ENCODE measurements at regions not wholly inside any gene's neighbourhood (a gene's known extent, or its start where the extent isn't known, plus 50 kb on each side); places are given as distances from the start of the nearest gene placed in this dataset.

DNA sequence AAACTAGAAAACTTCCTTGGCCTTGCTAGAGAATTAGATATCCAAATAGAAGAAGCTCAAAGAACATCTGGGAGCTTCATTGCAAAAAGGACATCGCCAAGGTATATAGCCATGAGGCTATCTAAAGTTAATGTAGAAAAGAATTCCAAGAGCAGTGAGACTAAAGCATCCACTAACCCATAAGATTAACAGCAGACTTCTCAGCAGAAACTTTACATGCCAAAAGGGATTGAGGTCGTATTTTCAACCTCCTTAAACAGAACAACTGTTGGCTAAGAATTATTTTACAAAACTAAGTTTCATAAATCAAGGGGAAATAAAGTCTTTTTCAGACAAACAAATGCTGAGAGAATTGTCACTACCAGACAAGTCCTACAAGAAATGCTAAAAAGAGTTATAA, 149.1 kb upstream of the COL21A1 start:
- Histone ChIP-seq H3K36me3 (ENCODE audit: control insufficient read depth in 1 of 2, insufficient read depth in 2 of 2, low read length in 2 of 2) (no peaks in the 10 kb centered on the region), H2AK5ac (ENCODE audit: low read length) (no peak overlapping the region)
- no CpG with 5 or more reads among the region's 2 CpGs for WGBS (ENCODE audit: extremely low coverage, insufficient coverage, insufficient read length)

DNA sequence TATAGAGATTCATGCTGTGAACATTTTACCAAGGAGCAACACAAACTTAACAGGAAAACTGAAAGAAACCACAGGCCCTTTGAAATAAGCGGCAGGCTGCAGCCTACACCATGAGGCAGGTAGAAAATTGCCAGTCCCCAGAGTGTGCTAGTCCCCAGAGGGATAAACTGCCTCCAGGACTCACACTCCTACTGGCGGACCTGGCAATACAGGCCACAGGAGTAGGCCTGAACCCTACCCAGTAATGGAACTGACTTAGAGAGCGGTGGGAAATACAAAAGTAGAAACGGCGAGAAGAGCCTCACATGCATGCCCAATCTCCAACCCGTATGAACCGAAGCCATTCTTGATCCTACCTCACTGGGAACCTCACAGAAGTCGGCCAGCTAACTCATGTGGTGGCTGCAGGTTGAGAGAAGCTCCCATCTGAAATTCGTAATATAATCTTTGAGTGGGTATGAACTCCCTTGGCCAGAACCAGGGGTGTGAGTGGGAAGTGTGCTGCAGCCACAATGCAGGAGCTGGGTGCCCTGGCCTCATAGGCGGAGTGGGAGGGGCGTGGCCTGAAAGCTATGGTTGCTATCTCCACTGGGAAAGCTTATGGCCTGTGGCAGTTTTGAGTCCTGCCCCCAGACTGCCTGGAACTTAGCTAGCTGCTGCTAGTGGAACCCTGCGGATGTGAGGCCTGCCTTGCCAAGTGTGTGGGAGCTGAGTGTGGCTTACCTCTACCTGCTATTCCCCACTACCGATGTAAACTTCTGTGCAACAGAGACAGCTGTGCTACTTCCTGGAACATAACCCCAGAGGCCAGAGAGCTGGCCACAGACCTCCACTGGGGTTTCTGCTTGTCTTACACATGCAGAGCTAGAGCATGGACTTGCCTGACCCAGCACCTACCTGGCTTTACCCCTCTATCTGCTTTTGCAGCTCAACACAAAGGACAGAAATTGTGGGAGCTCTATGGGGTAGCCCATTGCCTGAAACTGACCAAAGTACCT, 146.5 kb upstream of the COL21A1 start:
- Histone ChIP-seq H3K79me2 (ENCODE audit: control insufficient read depth, insufficient read depth, low read length, poor library complexity) (no peaks in the 10 kb centered on the region), H3K9ac (ENCODE audit: low read length) (no peak overlapping the region), H2AK5ac (ENCODE audit: low read length) (no peak overlapping the region), H4K91ac (ENCODE audit: low read depth, low read length) (no peak overlapping the region), H2BK12ac (ENCODE audit: low read length) (no peak overlapping the region), H3K9me3 (ENCODE audit: insufficient read depth, low read depth, low read length) (peaks cover 1% of the 10 kb centered on the region), H3K14ac (ENCODE audit: low read length) (no peak overlapping the region), H3K4me3 (ENCODE audit: low read depth, low read length) (no peak overlapping the region), H2BK120ac (ENCODE audit: insufficient read depth, low read length, poor library complexity) (no peak overlapping the region), H3K27me3 (ENCODE audit: insufficient read depth, low read length) (no peaks in the 10 kb centered on the region), H2BK5ac (ENCODE audit: low read depth, low read length, poor library complexity) (no peak overlapping the region), H3K4ac (ENCODE audit: low read depth, low read length) (no peak overlapping the region), H3K4me2 (ENCODE audit: low read length) (no peak overlapping the region), H4K12ac (ENCODE audit: low read depth, low read length) (no peak overlapping the region), H3K36me3 (ENCODE audit: control insufficient read depth in 1 of 2, insufficient read depth in 2 of 2, low read length in 2 of 2) (no peaks in the 10 kb centered on the region), H3K27ac (ENCODE audit: low read depth, low read length) (no peak overlapping the region), H3K23ac (ENCODE audit: low read length) (no peak overlapping the region), H4K8ac (ENCODE audit: low read depth, low read length) (no peak overlapping the region), H2AFZ (ENCODE audit: insufficient read depth, low read length, poor library complexity) (no peak overlapping the region), H3K18ac (ENCODE audit: low read length) (no peak overlapping the region), H3K79me1 (ENCODE audit: low read length) (no peaks in the 10 kb centered on the region), H3K4me1 (ENCODE audit: control insufficient read depth in 1 of 2, insufficient read depth in 2 of 2, low read length in 2 of 2) (peaks cover 0 to 2% of the 10 kb centered on the region in 2 experiments)
- peak; percentile 51 to 64 for DNase-seq
- WGBS (ENCODE audit: extremely low coverage, insufficient coverage, insufficient read length), result no CpG with 5 or more reads among the region's 13 CpGs

More for the DNA sequence above, 149.1 kb upstream of the COL21A1 start:
- Histone ChIP-seq H3K23ac (ENCODE audit: low read length) (no peak overlapping the region), H3K27ac (ENCODE audit: low read depth, low read length) (no peak overlapping the region), H3K79me2 (ENCODE audit: control insufficient read depth, insufficient read depth, low read length, poor library complexity) (no peaks in the 10 kb centered on the region), H2BK120ac (ENCODE audit: insufficient read depth, low read length, poor library complexity) (no peak overlapping the region), H3K4me3 (ENCODE audit: low read depth, low read length) (no peak overlapping the region), H2BK12ac (ENCODE audit: low read length) (no peak overlapping the region), H4K91ac (ENCODE audit: low read depth, low read length) (no peak overlapping the region), H3K27me3 (ENCODE audit: insufficient read depth, low read length) (no peaks in the 10 kb centered on the region), H3K79me1 (ENCODE audit: low read length) (no peaks in the 10 kb centered on the region), H3K9me3 (ENCODE audit: insufficient read depth, low read depth, low read length) (peaks cover 1% of the 10 kb centered on the region), H3K4ac (ENCODE audit: low read depth, low read length) (no peak overlapping the region), H3K4me1 (ENCODE audit: control insufficient read depth in 1 of 2, insufficient read depth in 2 of 2, low read length in 2 of 2) (peaks cover 0 to 9% of the 10 kb centered on the region in 2 experiments), H3K4me2 (ENCODE audit: low read length) (no peak overlapping the region), H4K12ac (ENCODE audit: low read depth, low read length) (no peak overlapping the region), H3K9ac (ENCODE audit: low read length) (no peak overlapping the region), H3K14ac (ENCODE audit: low read length) (no peak overlapping the region), H2BK5ac (ENCODE audit: low read depth, low read length, poor library complexity) (no peak overlapping the region), H2AFZ (ENCODE audit: insufficient read depth, low read length, poor library complexity) (no peak overlapping the region), H3K18ac (ENCODE audit: low read length) (no peak overlapping the region), H4K8ac (ENCODE audit: low read depth, low read length) (no peak overlapping the region)
- DNase-seq, result no peak

DNA sequence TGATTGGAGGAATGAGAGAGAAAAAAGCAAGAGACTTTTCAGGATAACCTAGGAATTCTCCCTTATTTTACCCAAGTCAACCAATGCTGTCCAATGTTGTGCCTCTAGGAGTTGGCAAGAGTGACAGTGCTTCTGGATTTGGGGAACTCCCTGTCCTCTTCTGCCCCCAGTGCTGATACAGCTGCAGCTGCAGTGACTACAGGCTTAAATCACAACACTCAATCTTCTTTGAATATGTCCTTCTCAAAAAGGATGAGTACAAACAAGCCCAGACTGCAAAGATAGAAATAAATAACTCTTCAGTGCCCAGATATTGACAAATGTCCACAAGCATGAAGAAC, 141.0 kb upstream of the COL21A1 start:
- peak overlapping the region; percentile 55 for H2BK120ac ChIP-seq (ENCODE audit: insufficient read depth, low read length, poor library complexity)
- no peak overlapping the region for H3K23ac ChIP-seq (ENCODE audit: low read length)
- no peaks in the 10 kb centered on the region for H3K9me3 ChIP-seq (ENCODE audit: insufficient read depth, low read depth, low read length)
- peak overlapping the region; percentile 53 for H4K8ac ChIP-seq (ENCODE audit: low read depth, low read length)
- peaks cover 13% of the 10 kb centered on the region for H3K79me1 ChIP-seq (ENCODE audit: low read length)
- H3K4me3 ChIP-seq (ENCODE audit: low read depth, low read length), result no peak overlapping the region
- no peak overlapping the region for H3K18ac ChIP-seq (ENCODE audit: low read length)
- H2AK5ac ChIP-seq (ENCODE audit: low read length), result no peak overlapping the region
- no peak overlapping the region for H3K4ac ChIP-seq (ENCODE audit: low read depth, low read length)
- no peak overlapping the region for H2BK12ac ChIP-seq (ENCODE audit: low read length)
- peak overlapping the region; percentile 81 for H4K91ac ChIP-seq (ENCODE audit: low read depth, low read length)
- peaks cover 2% of the 10 kb centered on the region for H3K79me2 ChIP-seq (ENCODE audit: control insufficient read depth, insufficient read depth, low read length, poor library complexity)
- no peak overlapping the region for H3K9ac ChIP-seq (ENCODE audit: low read length)
- H3K4me2 ChIP-seq (ENCODE audit: low read length), result no peak overlapping the region
- H2AFZ ChIP-seq (ENCODE audit: insufficient read depth, low read length, poor library complexity), result no peak overlapping the region
- no peak overlapping the region for H4K12ac ChIP-seq (ENCODE audit: low read depth, low read length)
- peak overlapping the region; percentile 35 for H3K27ac ChIP-seq (ENCODE audit: low read depth, low read length)
- DNase-seq, result peak in 1 of 2 donors; percentile 33
- no peaks in the 10 kb centered on the region for H3K27me3 ChIP-seq (ENCODE audit: insufficient read depth, low read length)
- H3K14ac ChIP-seq (ENCODE audit: low read length), result no peak overlapping the region
- peaks cover 11 to 12% of the 10 kb centered on the region in 2 experiments for H3K4me1 ChIP-seq (ENCODE audit: control insufficient read depth in 1 of 2, insufficient read depth in 2 of 2, low read length in 2 of 2)
- H3K36me3 ChIP-seq (ENCODE audit: control insufficient read depth in 1 of 2, insufficient read depth in 2 of 2, low read length in 2 of 2), result no peaks in the 10 kb centered on the region
- peak overlapping the region; percentile 77 for H2BK5ac ChIP-seq (ENCODE audit: low read depth, low read length, poor library complexity)

DNA sequence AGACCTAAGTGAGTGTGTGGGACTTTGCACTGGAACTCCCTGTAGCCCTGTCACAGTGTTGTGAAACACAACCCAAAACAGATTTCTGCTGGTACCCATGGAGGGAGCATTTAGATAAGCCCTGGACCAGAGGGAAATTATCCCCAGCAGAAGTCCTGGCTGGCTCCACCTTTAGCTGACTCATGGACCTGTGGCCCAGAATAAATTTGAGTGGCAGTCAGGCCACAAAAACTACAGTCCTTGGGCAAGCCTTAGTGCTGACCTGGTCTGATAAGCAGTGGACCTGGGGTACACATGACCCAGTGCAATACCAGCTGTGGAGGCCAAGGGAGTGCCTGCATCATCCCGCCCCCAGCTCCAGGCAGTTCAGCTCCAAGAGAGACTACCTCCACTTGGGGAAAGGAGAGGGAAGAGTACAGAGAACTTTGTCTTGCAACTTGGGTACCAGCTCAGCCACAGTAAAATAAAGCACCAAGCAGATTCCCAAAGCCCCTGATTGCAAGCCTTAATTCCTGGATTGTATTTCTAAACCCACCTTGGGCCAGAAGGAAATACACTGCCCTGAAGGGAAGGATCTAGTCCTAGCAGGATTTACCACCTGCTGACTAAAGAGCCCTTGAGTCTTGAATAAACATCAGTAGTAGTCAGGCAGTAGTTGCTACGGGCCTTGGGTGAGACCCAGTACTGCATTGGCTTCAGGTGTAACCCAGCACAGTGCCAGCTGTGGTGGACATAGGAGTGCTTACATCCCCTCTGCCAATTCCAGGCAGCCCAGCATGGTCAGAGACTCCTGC, 140.4 kb upstream of the COL21A1 start:
- H3K79me2 ChIP-seq (ENCODE audit: control insufficient read depth, insufficient read depth, low read length, poor library complexity), result peaks cover 2% of the 10 kb centered on the region
- H3K4me3 ChIP-seq (ENCODE audit: low read depth, low read length), result no peak overlapping the region
- H4K8ac ChIP-seq (ENCODE audit: low read depth, low read length), result no peak overlapping the region
- H3K27me3 ChIP-seq (ENCODE audit: insufficient read depth, low read length), result no peaks in the 10 kb centered on the region
- no peaks in the 10 kb centered on the region for H3K9me3 ChIP-seq (ENCODE audit: insufficient read depth, low read depth, low read length)
- H2AFZ ChIP-seq (ENCODE audit: insufficient read depth, low read length, poor library complexity), result no peak overlapping the region
- H2BK120ac ChIP-seq (ENCODE audit: insufficient read depth, low read length, poor library complexity), result peak overlapping the region; percentile 55
- peak overlapping the region; percentile 77 for H2BK5ac ChIP-seq (ENCODE audit: low read depth, low read length, poor library complexity)
- H3K9ac ChIP-seq (ENCODE audit: low read length), result no peak overlapping the region
- DNase-seq, result peak; percentile 93 to 97
- no peak overlapping the region for H3K4me2 ChIP-seq (ENCODE audit: low read length)
- H3K79me1 ChIP-seq (ENCODE audit: low read length), result peaks cover 13% of the 10 kb centered on the region
- no peak overlapping the region for H3K14ac ChIP-seq (ENCODE audit: low read length)
- no peak overlapping the region for H3K4ac ChIP-seq (ENCODE audit: low read depth, low read length)
- peaks cover 11 to 12% of the 10 kb centered on the region in 2 experiments for H3K4me1 ChIP-seq (ENCODE audit: control insufficient read depth in 1 of 2, insufficient read depth in 2 of 2, low read length in 2 of 2)
- peak overlapping the region; percentile 52 for H3K27ac ChIP-seq (ENCODE audit: low read depth, low read length)
- no peak overlapping the region for H4K12ac ChIP-seq (ENCODE audit: low read depth, low read length)
- H4K91ac ChIP-seq (ENCODE audit: low read depth, low read length), result peak overlapping the region; percentile 81
- no peak overlapping the region for H2BK12ac ChIP-seq (ENCODE audit: low read length)
- H3K36me3 ChIP-seq (ENCODE audit: control insufficient read depth in 1 of 2, insufficient read depth in 2 of 2, low read length in 2 of 2), result no peaks in the 10 kb centered on the region
- no peak overlapping the region for H3K23ac ChIP-seq (ENCODE audit: low read length)
- no peak overlapping the region for H3K18ac ChIP-seq (ENCODE audit: low read length)
- H2AK5ac ChIP-seq (ENCODE audit: low read length), result no peak overlapping the region
- WGBS (ENCODE audit: extremely low coverage, insufficient coverage, insufficient read length), result no CpG with 5 or more reads among the region's 2 CpGs
